ENCODE measurements at regions not wholly inside any gene's neighbourhood (a gene's known extent, or its start where the extent isn't known, plus 50 kb on each side); places are given as distances from the start of the nearest gene placed in this dataset.

DNA sequence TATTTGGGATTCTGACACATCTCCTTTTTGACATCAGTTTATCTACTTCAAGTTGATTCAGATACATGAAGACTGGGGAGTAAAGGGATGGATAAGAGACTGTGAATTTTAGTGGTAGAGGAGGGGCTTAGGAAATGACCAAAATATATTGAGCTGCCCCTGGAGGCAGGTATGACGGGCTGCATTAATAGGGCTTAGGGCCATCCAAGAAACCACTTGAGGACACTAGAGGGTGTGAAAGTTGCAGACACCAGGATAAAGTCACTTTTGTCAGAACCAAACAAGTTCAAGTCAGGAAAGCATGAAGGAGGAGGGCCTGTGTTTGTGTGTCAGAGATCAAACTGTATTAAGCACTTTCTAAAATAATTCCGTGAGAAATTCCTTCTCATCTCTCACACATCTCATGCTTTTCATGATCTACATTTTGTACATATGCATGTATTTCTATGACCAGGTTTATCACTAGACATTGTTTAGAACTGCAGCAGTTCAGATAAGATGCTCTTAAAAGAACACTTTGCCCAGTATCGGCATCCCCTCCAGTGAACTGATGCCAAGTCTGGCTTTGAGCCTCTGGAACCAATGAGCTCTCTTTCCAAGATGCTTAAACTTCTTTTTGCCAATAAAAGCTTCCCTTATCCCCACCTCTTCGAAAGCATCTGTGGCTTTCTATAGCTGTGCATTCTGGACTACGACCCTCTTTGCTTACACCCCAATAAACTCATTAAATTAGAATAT is 136.9 kb downstream of the SLC38A1 start:
- no peaks in the 10 kb centered on the region for H3K9me2 ChIP-seq (replicated peaks; ENCODE audit: low read depth, low read length)
- no peak overlapping the region for H3K4me3 ChIP-seq (ENCODE audit: low read length, poor library complexity, severe bottlenecking)
- no peak overlapping the region for H3K4me2 ChIP-seq (ENCODE audit: low read depth, low read length, poor library complexity, severe bottlenecking)
- no peaks in the 10 kb centered on the region for H3K9me3 ChIP-seq (ENCODE audit: insufficient read depth, low read depth, low read length)
- no peaks in the 10 kb centered on the region for H4K20me1 ChIP-seq (ENCODE audit: insufficient read depth, low read length, poor library complexity, severe bottlenecking)
- H2AFZ ChIP-seq (ENCODE audit: low read length): no peak overlapping the region; the same call in 1 of the 2 replicates
- H3K9ac ChIP-seq (ENCODE audit: low read depth, low read length, poor library complexity, severe bottlenecking): no peak overlapping the region
- no peaks in the 10 kb centered on the region for H3K79me2 ChIP-seq (ENCODE audit: insufficient read depth, low read length)
- no peaks in the 10 kb centered on the region for H3F3A ChIP-seq (ENCODE audit: low read depth)
- H3K36me3 ChIP-seq (ENCODE audit: insufficient read depth, low read length): no peaks in the 10 kb centered on the region
- H3K27me3 ChIP-seq (ENCODE audit: insufficient read depth, low read length, poor library complexity, severe bottlenecking): no peaks in the 10 kb centered on the region
- no peaks in the 10 kb centered on the region for H3K4me1 ChIP-seq (ENCODE audit: insufficient read depth, low read length, poor library complexity, severe bottlenecking)
- TF ChIP-seq EZH2phosphoT487 (IDR thresholded peaks at IDR 0.05; ENCODE audit: borderline replicate concordance): no peak
- TF ChIP-seq, protein P1, sequence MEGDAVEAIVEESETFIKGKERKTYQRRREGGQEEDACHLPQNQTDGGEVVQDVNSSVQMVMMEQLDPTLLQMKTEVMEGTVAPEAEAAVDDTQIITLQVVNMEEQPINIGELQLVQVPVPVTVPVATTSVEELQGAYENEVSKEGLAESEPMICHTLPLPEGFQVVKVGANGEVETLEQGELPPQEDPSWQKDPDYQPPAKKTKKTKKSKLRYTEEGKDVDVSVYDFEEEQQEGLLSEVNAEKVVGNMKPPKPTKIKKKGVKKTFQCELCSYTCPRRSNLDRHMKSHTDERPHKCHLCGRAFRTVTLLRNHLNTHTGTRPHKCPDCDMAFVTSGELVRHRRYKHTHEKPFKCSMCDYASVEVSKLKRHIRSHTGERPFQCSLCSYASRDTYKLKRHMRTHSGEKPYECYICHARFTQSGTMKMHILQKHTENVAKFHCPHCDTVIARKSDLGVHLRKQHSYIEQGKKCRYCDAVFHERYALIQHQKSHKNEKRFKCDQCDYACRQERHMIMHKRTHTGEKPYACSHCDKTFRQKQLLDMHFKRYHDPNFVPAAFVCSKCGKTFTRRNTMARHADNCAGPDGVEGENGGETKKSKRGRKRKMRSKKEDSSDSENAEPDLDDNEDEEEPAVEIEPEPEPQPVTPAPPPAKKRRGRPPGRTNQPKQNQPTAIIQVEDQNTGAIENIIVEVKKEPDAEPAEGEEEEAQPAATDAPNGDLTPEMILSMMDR (conservative IDR thresholded peaks at IDR 0.05; ENCODE audit: low read length): peak; percentile 43

DNA sequence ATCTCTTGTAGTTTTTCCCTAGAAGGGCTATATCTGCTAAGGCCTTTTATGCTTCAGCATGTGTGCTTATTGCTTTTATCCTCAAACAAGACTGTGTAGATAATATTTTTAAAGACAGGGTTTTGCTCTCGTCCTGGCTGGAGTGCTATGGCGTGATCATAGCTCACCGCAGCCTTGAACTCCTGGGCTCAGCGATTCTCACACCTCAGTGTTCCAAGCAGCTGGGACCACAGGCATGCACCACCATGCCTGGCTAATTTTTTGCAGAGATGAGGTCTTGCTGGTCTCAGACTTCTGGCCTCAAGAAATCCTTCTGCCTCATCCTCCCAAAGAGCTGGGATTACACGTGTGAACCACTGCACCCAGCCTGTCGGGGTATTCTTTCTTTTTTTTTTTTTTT is 137.3 kb upstream of the SCAF11 start:
- Histone ChIP-seq H3K9me2 (replicated peaks; ENCODE audit: low read depth, low read length) (no peaks in the 10 kb centered on the region), H3K4me2 (ENCODE audit: low read depth, low read length, poor library complexity, severe bottlenecking) (no peak overlapping the region), H3F3A (ENCODE audit: low read depth) (no peaks in the 10 kb centered on the region), H3K4me1 (ENCODE audit: insufficient read depth, low read length, poor library complexity, severe bottlenecking) (no peaks in the 10 kb centered on the region), H2AFZ (ENCODE audit: low read length) (no peak overlapping the region), H4K20me1 (ENCODE audit: insufficient read depth, low read length, poor library complexity, severe bottlenecking) (no peaks in the 10 kb centered on the region), H3K79me2 (ENCODE audit: insufficient read depth, low read length) (no peaks in the 10 kb centered on the region), H3K4me3 (ENCODE audit: low read length, poor library complexity, severe bottlenecking) (no peak overlapping the region), H3K9ac (ENCODE audit: low read depth, low read length, poor library complexity, severe bottlenecking) (no peak overlapping the region), H3K9me3 (ENCODE audit: insufficient read depth, low read depth, low read length) (no peaks in the 10 kb centered on the region), H3K36me3 (ENCODE audit: insufficient read depth, low read length) (no peaks in the 10 kb centered on the region), H3K27me3 (ENCODE audit: insufficient read depth, low read length, poor library complexity, severe bottlenecking) (no peaks in the 10 kb centered on the region)
- no peak for TF ChIP-seq EZH2phosphoT487 (IDR thresholded peaks at IDR 0.05; ENCODE audit: borderline replicate concordance)
- TF ChIP-seq, protein P1 (conservative IDR thresholded peaks at IDR 0.05; ENCODE audit: low read length): no peak

- Histone ChIP-seq H4K20me1 (ENCODE audit: insufficient read depth, low read length, poor library complexity, severe bottlenecking) (no peaks in the 10 kb centered on the region), H3K4me3 (ENCODE audit: low read length, poor library complexity, severe bottlenecking) (no peak overlapping the region), H3K79me2 (ENCODE audit: insufficient read depth, low read length) (no peaks in the 10 kb centered on the region), H3K27me3 (ENCODE audit: insufficient read depth, low read length, poor library complexity, severe bottlenecking) (no peaks in the 10 kb centered on the region), H3K4me1 (ENCODE audit: insufficient read depth, low read length, poor library complexity, severe bottlenecking) (no peaks in the 10 kb centered on the region), H3F3A (ENCODE audit: low read depth) (no peaks in the 10 kb centered on the region), H3K9me2 (replicated peaks; ENCODE audit: low read depth, low read length) (no peaks in the 10 kb centered on the region), H3K9me3 (ENCODE audit: insufficient read depth, low read depth, low read length) (no peaks in the 10 kb centered on the region), H3K4me2 (ENCODE audit: low read depth, low read length, poor library complexity, severe bottlenecking) (no peak overlapping the region), H3K36me3 (ENCODE audit: insufficient read depth, low read length) (no peaks in the 10 kb centered on the region), H3K9ac (ENCODE audit: low read depth, low read length, poor library complexity, severe bottlenecking) (no peak overlapping the region), H2AFZ (ENCODE audit: low read length) (no peak overlapping the region)
- TF ChIP-seq EZH2phosphoT487 (IDR thresholded peaks at IDR 0.05; ENCODE audit: borderline replicate concordance): no peak
- TF ChIP-seq, protein P1 (conservative IDR thresholded peaks at IDR 0.05; ENCODE audit: low read length): no peak
These were observed 135.8 kb upstream of the SCAF11 start for GRCh38 chr12:46126050-46126727.
